Left cardiac atrium (tissue), 4 donors: ENCODE measurements at regions not wholly inside any gene's neighbourhood (a gene's known extent, or its start where the extent isn't known, plus 50 kb on each side); places are given as distances from the start of the nearest gene placed in this dataset.

Experiments used
- ATAC-seq, 2 donors: fragments of 200-7000 bp; cut with Tn5 transposase; one replicate each; pipeline ENCODE4 v1.9.1; 2020; ENCODE audit warnings: mild to moderate bottlenecking in 2 of 2, moderate library complexity in 2 of 2
- DNase-seq: peaks from one replicate; pipeline ENCODE4 v3.0.0-alpha.2; 2020
- intact Hi-C, 2 donors: fragments of 100-400 bp; cut with DNase I; formaldehyde crosslinking; loops; one replicate each; pipeline versions ENCODE4 v1.14.1 to v1.15.1; 2022 to 2023
- donor health status: DM: no; HTN: yes; CAD: no.
- donor health status: DM: no; HTN: yes; CAD: no; lungs with severe emphysema.
- donor health status: DM: yes; HTN: yes; CAD: no.
- donor health status: Dilated cardiomyopathy.

DNA sequence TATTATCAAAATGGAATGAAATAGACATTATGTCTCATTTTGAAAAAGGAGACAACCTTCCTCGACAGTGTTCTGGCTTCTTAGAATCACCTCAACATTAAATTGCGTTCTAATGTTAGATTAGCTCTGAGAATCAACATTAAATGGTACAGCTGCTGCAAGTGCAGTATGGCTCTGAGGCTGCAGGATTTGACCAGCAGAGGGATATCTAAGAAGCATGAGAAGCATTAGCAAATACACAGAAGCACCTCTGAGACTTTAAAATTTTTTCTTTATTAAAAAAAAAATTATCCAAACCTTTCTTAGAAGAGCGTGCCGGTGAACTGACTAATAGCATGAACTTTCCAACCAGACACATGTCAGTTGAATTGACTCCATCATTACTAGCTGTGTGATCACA is 253.4 kb upstream of the LRIG3 start:
- intact Hi-C loops, result no loop called here
- DNase-seq (no peak), ATAC-seq (no peak)

DNA sequence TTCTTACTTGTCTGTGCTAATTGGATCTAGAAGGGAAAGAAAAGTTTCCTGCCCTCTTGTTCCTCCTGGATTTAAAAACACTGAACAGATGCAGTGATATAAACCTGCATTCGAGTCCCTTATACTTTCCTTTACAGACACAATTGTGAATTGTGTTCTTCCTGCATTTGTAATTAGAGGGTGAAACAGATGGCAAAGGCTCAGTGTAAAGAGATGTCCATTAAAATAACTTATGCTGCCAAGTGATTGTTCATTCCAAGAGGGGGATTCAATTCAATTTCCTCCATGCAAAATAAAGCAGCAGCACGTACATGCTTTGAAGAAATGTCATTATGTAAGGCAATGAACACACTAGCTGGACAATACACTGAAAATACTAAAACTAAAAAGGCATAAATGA is 248.3 kb upstream of the LRIG3 start:
- intact Hi-C loops, result loop anchor here in 1 of 2 donors (10.0 kb wide), 1 partner anchor 1184 kb away; no protein-coding TSS in a partner anchor
- no peak for ATAC-seq
- DNase-seq, result no peak

DNA sequence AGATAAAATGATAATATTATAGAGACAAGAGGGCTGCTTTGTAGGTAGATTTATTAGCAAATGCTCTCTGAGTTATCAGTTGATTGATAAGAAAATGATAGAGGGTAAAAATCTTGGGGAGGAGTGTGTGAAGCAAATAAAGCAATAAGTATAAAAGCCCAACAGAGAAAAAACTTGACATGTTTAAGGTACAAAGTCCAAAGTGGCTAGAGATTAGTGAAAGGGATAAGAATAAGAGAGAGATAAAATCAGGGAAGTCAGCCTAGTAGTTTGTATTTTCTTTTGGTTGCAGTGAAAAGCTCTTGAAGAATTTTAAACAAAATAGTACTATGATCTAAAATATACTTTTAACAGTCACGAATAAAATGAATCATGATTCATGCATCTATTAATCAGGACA is 246.2 kb upstream of the LRIG3 start:
- ATAC-seq (no peak), DNase-seq (no peak)
- intact Hi-C loops, result loop anchor here in 1 of 2 donors (10.0 kb wide), 1 partner anchor 1182 kb away; no protein-coding TSS in a partner anchor

- ATAC-seq (no peak), DNase-seq (no peak)
- intact Hi-C loops, result loop anchor here in 1 of 2 donors (10.0 kb wide), 1 partner anchor 1180 kb away; no protein-coding TSS in a partner anchor
These were observed 244.9 kb upstream of the LRIG3 start for GRCh38 chr12:59164991-59165718.

DNA sequence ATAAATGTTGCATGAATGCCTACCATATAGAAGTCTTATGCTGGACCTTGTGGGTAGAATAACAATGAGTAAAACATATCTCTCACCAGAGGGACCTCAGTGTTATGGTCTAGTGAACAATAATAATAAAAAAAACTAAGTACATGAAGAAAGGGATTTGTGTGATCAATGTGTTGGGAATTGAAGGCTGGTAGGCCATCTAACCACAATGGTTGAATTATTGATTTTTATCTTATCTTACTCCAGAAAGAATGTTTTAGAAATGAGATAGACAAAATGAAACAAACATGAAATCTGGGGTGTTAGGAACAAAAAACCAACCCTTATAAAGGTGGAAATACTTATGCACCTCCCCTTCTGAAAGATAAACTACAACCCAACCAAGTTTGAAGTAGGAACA is 243.9 kb upstream of the LRIG3 start:
- no peak for ATAC-seq
- no peak for DNase-seq
- intact Hi-C loops, result loop anchor here in 1 of 2 donors (10.0 kb wide), 1 partner anchor 1179 kb away; no protein-coding TSS in a partner anchor

GRCh38 chr12:59158681-59159080 is 238.4 kb upstream of the LRIG3 start:
- intact Hi-C loops, result loop anchor here in 1 of 2 donors (10.0 kb wide), 1 partner anchor 614 kb away; no protein-coding TSS in a partner anchor
- DNase-seq (no peak), ATAC-seq (no peak)

GRCh38 chr12:59158066-59158465 is 237.8 kb upstream of the LRIG3 start:
- no peak for DNase-seq
- no peak for ATAC-seq
- intact Hi-C loops, result loop anchor here in 1 of 2 donors (10.0 kb wide), 1 partner anchor 613 kb away; no protein-coding TSS in a partner anchor

DNA sequence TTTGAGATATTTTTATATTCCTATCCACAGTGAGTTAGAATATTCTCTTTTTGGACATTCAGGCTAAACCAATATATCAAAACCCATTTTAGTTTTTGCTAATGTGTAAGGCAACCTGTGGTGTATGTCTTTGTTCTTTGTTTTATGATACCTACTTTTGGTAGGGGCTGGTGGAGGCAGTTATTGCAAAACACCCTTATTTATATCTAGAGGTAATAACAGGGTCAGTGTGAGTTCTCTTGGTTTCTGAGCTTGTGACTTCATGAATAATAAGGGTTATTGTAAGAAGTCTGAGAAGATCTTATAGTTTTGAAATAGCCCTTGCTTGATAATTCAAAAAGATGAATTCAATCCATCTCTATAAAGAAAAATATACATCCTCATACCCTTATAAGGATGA is 235.1 kb upstream of the LRIG3 start:
- DNase-seq (no peak), ATAC-seq (no peak)
- intact Hi-C loops, result loop anchor here in 1 of 2 donors (10.0 kb wide), 1 partner anchor 611 kb away; no protein-coding TSS in a partner anchor

- no peak for ATAC-seq
- DNase-seq, result no peak
- intact Hi-C loops, result loop anchor here (2.0 to 10.0 kb wide), 4 partner anchors 39 to 804 kb away; no protein-coding TSS in a partner anchor
These were observed 230.9 kb upstream of the LRIG3 start for GRCh38 chr12:59151243-59151642.

GRCh38 chr12:59149995-59150642 is 229.8 kb upstream of the LRIG3 start:
- DNase-seq, result no peak
- intact Hi-C loops, result loop anchor here (1.0 to 10.0 kb wide), 5 partner anchors 38 to 803 kb away; no protein-coding TSS in a partner anchor
- peak; percentile 89 to 92 for ATAC-seq

DNA sequence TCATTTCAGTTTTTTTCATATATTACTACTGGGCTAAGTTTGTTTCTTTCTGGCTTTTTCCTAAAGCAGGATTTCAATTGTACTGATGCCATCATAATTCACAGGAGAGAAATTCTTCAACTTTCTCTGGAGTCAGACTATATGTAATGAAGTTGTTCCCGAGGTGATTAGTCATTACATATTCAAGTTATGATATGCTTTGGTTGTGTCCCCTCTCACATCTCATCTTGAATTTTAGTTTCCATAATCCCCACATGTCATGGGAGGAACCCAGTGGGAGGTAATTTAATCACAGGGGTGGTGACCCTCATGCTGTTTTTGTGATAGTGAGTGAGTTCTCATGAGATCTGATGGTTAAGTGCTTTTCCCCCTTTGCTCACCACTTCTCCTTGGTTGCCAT is 227.5 kb upstream of the LRIG3 start:
- ATAC-seq (no peak), DNase-seq (no peak)
- intact Hi-C loops, result no loop called here

- ATAC-seq, result no peak
- intact Hi-C loops, result loop anchor here in 1 of 2 donors (5.0 kb wide), 1 partner anchor 800 kb away; no protein-coding TSS in a partner anchor
- no peak for DNase-seq
These were observed 222.0 kb upstream of the LRIG3 start for GRCh38 chr12:59142183-59142790.

DNA sequence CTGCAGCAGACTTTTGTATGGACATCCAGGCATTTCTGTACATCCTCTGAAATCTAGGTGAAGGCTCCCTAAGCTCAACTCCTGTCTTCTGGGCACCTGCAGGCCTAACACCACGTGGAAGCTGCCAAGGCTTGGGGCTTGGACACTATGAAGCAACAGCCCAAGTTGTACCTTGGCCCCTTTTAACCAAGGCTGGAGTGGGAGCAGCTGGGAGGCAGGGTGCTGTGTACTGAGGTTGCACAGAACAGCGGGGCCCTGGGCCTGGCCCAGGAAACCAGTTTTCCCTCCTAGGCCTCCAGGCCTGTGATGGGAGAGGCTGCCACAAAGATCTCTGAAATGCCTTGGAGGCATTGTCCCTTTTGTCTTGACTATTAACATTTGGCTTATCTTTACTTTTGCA is 214.4 kb upstream of the LRIG3 start:
- ATAC-seq, result no peak
- intact Hi-C loops, result no loop called here
- no peak for DNase-seq

DNA sequence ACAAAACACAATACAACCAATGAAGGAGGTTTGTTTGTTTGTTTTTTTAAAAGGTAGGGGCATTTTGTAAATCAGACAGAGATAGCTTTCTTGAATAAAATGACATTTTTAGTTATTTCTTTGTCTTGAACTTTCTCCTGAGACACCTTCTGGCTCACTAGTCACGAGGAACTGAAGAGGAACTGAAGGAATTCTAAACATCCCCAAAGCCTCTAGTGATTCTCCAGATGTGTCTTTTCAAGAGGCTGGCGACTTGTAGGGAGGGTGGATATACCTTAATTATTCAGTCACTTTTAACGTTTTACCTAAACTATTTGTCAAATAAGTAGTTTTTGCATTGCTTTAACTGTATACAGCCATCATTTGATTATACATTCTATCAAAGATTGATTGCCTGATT is 211.2 kb upstream of the LRIG3 start:
- DNase-seq (no peak), ATAC-seq (no peak)
- intact Hi-C loops, result no loop called here

DNA sequence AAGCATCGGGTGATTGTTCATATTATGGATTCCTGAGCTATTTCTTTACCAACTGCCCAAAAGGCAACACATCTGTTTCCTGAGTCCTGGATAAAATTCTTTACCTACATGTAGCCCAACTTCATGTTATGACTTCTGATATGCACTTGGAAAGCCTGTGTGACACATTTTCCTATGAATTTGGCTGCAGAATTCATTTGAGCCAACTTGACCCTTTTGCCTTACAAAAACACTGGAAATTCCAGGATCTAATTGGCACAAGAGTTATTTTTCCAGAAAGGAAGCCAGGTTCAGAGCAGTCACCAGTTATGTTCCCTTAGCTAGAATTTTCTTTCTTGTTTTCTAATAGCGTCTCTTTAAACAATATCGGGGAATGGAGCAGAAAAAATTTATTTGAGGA is 202.5 kb upstream of the LRIG3 start:
- peak in 1 of 2 donors; percentile 53 for ATAC-seq
- intact Hi-C loops, result no loop called here

DNA sequence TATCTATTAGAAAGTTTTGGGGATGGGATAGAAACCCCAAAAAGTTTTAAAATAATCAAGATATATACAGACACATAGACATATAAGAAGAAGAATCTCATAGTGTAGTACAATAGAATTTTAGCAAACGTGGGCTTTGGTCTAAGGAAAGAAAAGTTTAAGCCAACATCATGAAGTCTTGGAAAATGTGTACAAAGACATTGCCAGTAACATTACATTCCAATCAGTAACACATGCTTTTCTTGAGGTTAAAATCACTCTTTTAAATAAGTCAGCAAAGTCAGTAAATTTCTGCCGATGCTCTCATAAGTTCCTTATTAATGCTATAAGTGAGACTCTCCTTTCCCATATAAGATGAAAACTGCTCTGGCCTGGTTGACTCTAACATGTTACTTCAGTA is 201.1 kb upstream of the LRIG3 start:
- intact Hi-C loops, result no loop called here
- no peak for DNase-seq
- ATAC-seq, result no peak

More for the DNA sequence above, 202.5 kb upstream of the LRIG3 start:
- DNase-seq, result no peak

DNA sequence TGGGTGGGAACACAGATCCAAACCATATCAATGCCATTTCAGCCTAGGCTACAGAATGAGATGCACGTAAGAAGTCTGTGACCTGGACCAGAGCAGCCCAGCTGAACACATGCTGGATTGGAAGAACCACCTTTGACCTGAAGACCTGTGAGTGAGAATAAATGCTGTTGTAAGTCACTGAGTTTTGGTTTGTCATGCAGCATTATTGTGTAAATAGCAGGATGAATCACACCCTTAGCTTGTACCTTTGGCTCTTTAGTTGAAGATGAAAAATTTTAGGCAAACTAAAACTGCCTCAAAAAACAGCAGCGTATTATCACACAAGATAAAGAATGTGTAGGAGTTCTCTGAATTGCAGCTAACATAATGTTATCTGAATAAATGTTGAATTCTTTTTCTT is 199.4 kb upstream of the LRIG3 start:
- DNase-seq, result no peak
- peak in 1 of 2 donors; percentile 86 for ATAC-seq
- intact Hi-C loops, result no loop called here

- no peak for ATAC-seq
- DNase-seq, result no peak
- intact Hi-C loops, result no loop called here
These were observed 198.1 kb upstream of the LRIG3 start for GRCh38 chr12:59118356-59118755.

GRCh38 chr12:59115995-59116394 is 195.7 kb upstream of the LRIG3 start:
- DNase-seq, result no peak
- no peak for ATAC-seq
- intact Hi-C loops, result no loop called here

DNA sequence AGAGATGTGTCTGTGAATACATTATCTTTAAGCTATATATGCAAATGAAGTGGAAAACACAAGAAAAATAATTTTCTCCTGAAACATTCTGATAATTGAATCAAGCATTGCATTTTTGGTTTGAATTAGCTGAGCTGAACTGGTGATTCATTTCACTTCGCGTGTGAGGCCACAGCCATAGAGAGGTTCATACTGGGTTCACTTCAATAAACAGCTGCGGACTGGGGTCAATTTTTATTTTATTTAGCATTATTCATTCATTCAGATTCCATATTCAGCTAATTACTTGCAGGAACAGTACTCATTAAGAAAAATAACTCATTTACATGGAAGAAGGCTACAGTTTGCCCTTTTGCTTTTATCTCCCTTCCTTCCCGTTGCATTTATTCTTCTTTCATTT is 195.2 kb upstream of the LRIG3 start:
- intact Hi-C loops, result no loop called here
- DNase-seq (no peak), ATAC-seq (no peak)
